H1 (cell line): ENCODE measurements at regions not wholly inside any gene's neighbourhood (a gene's known extent, or its start where the extent isn't known, plus 50 kb on each side); places are given as distances from the start of the nearest gene placed in this dataset.

Experiments used
- CTCF ChIA-PET: fragments of 300-600 bp; sonication (Branson Sonifier 250); formaldehyde crosslinking; loops from one replicate; lab custom pipeline; 2021; ENCODE audit not compliant: partially characterized antibody; lab: Charles Lee
- POLR2A ChIA-PET: fragments of 300-600 bp; sonication (Branson Sonifier 250); formaldehyde crosslinking; loops from one replicate; lab custom pipeline; 2021; ENCODE audit warnings: inconsistent platforms; ENCODE audit not compliant: partially characterized antibody; lab: Charles Lee
- DNase-seq, 2 experiments: peaks; one replicate each; pipeline versions ENCODE4 v3.0.0 to v3.0.0-alpha.2; 2010 to 2022; ENCODE audit warnings: low spot score in 2 of 2, low read depth in 1 of 2, mixed read lengths in 1 of 2
- FAIRE-seq: peaks from 2 replicates; lab custom pipeline; 2011; peaks lifted over from hg19 to GRCh38; lab: Jason Lieb, UNC
- H2AFZ ChIP-seq: 2 replicates; pipeline ENCODE4 v1.8.1; 2012; ENCODE audit warnings: low read length, inconsistent platforms
- H2AK5ac ChIP-seq: 2 replicates; pipeline ENCODE4 v1.6.1; 2013; ENCODE audit warnings: low read depth, low read length
- H2BK120ac ChIP-seq: replicated peaks from 2 replicates; pipeline ENCODE3; 2013; ENCODE audit warnings: low read depth, low read length, inconsistent platforms
- H2BK12ac ChIP-seq: 2 replicates; pipeline ENCODE4 v1.6.1; 2013; ENCODE audit warnings: low read depth, low read length
- H2BK15ac ChIP-seq: 2 replicates; pipeline ENCODE4 v1.6.1; 2013; ENCODE audit warnings: low read length
- H2BK20ac ChIP-seq: 2 replicates; pipeline ENCODE4 v1.6.1; 2013; ENCODE audit warnings: low read length
- H2BK5ac ChIP-seq: 2 replicates; pipeline ENCODE4 v1.6.1; 2013; ENCODE audit warnings: low read depth, low read length
- H3K14ac ChIP-seq: 2 replicates; pipeline ENCODE4 v1.6.1; 2013; ENCODE audit warnings: inconsistent platforms; ENCODE audit not compliant: insufficient read length
- H3K18ac ChIP-seq: 2 replicates; pipeline ENCODE4 v1.6.1; 2013; ENCODE audit warnings: low read length; ENCODE audit errors: extremely low read depth
- H3K23ac ChIP-seq: 2 replicates; pipeline ENCODE4 v1.6.1; 2013; ENCODE audit warnings: inconsistent platforms; ENCODE audit not compliant: insufficient read length
- H3K23me2 ChIP-seq: 2 replicates; pipeline ENCODE4 v1.6.1; 2013; ENCODE audit warnings: low read depth, low read length
- H3K27ac ChIP-seq: 2 replicates; pipeline ENCODE4 v1.6.1; 2011; ENCODE audit warnings: low read depth, low read length, inconsistent platforms
- H3K27me3 ChIP-seq, 4 experiments: replicated peaks in 1 of 4; 1 replicate in 1 of 4; 2 replicates in 3 of 4; pipeline versions ENCODE4 v1.6.1 to v1.8.1; 2011 to 2013; ENCODE audit warnings: low read length in 3 of 4, mild to moderate bottlenecking in 3 of 4, inconsistent platforms in 2 of 4, mixed read lengths in 2 of 4, moderate library complexity in 1 of 4; ENCODE audit not compliant: control insufficient read depth in 3 of 4, insufficient read depth in 3 of 4; ENCODE audit errors: extremely low read depth in 1 of 4
- H3K36me3 ChIP-seq, 4 experiments: 2 replicates each; pipeline versions ENCODE4 v1.6.1 to v1.8.1; 2011 to 2013; ENCODE audit warnings: mild to moderate bottlenecking in 4 of 4, low read length in 3 of 4, moderate library complexity in 2 of 4, control low read depth in 1 of 4, inconsistent platforms in 1 of 4; ENCODE audit not compliant: insufficient read depth in 4 of 4, control insufficient read depth in 2 of 4
- H3K4ac ChIP-seq: replicated peaks from 2 replicates; pipeline ENCODE3; 2013; ENCODE audit warnings: low read length, low read depth, mixed read lengths, inconsistent platforms; ENCODE audit not compliant: insufficient read length
- H3K4me1 ChIP-seq, 4 experiments: replicated peaks in 1 of 4; 1 replicate in 1 of 4; 2 replicates in 3 of 4; pipeline versions ENCODE4 v1.6.1 to v1.8.1; 2011 to 2013; ENCODE audit warnings: low read length in 3 of 4, inconsistent platforms in 2 of 4, mixed read lengths in 1 of 4; ENCODE audit not compliant: insufficient read depth in 4 of 4, control insufficient read depth in 3 of 4
- H3K4me2 ChIP-seq, 2 experiments: 2 replicates each; pipeline versions ENCODE4 v1.6.1 to v1.8.1; 2011 to 2013; ENCODE audit warnings: low read depth in 2 of 2, low read length in 2 of 2, control low read depth in 1 of 2, inconsistent platforms in 1 of 2, mild to moderate bottlenecking in 1 of 2; ENCODE audit not compliant: insufficient read depth in 1 of 2
- H3K4me3 ChIP-seq, 4 experiments: fragments of 200-600, 300-600 bp in 1 of 4; sonication (generic), shearing (Covaris generic), sonication (Bioruptor Twin) in 1 of 4; 2 replicates each; pipeline versions ENCODE4 v1.5.1 to v1.8.1; 2011 to 2016; ENCODE audit warnings: low read length in 4 of 4, low read depth in 3 of 4, control low read depth in 2 of 4, inconsistent platforms in 2 of 4, mild to moderate bottlenecking in 2 of 4, mixed read lengths in 1 of 4, moderate library complexity in 1 of 4; ENCODE audit not compliant: insufficient read depth in 2 of 4; ENCODE audit errors: extremely low read depth in 1 of 4
- H3K56ac ChIP-seq: replicated peaks from 2 replicates; pipeline ENCODE3; 2013; ENCODE audit warnings: low read depth, mild to moderate bottlenecking, mixed read lengths, low read length, inconsistent platforms; ENCODE audit not compliant: insufficient read length
- H3K79me1 ChIP-seq: 2 replicates; pipeline ENCODE4 v1.6.1; 2013; ENCODE audit warnings: low read depth, low read length, control low read depth
- H3K79me2 ChIP-seq, 2 experiments: 2 replicates each; pipeline versions ENCODE4 v1.6.1 to v1.8.1; 2012 to 2013; ENCODE audit warnings: low read length in 2 of 2, mild to moderate bottlenecking in 2 of 2, inconsistent platforms in 1 of 2; ENCODE audit not compliant: insufficient read depth in 2 of 2, control insufficient read depth in 1 of 2
- H3K9ac ChIP-seq, 4 experiments: replicated peaks in 1 of 4; 1 replicate in 1 of 4; 2 replicates in 3 of 4; pipeline versions ENCODE4 v1.6.1 to v1.8.1; 2011 to 2013; ENCODE audit warnings: low read depth in 3 of 4, low read length in 3 of 4, control low read depth in 2 of 4, mild to moderate bottlenecking in 2 of 4, moderate library complexity in 2 of 4, inconsistent platforms in 1 of 4; ENCODE audit errors: extremely low read depth in 1 of 4
- H3K9me3 ChIP-seq, 2 experiments: 2 replicates each; pipeline versions ENCODE4 v1.6.1 to v1.8.1; 2012 to 2013; ENCODE audit warnings: mild to moderate bottlenecking in 2 of 2, moderate library complexity in 2 of 2, control low read depth in 1 of 2, inconsistent platforms in 1 of 2, low read depth in 1 of 2, low read length in 1 of 2, mixed read lengths in 1 of 2; ENCODE audit not compliant: insufficient read depth in 2 of 2
- H4K20me1 ChIP-seq, 2 experiments: replicated peaks in 1 of 2; 2 replicates each; pipeline versions ENCODE3 to v1.8.1; 2011 to 2013; ENCODE audit warnings: inconsistent platforms in 2 of 2, low read length in 2 of 2, mild to moderate bottlenecking in 1 of 2; ENCODE audit not compliant: insufficient read depth in 2 of 2, control insufficient read depth in 1 of 2
- H4K5ac ChIP-seq: 2 replicates; pipeline ENCODE4 v1.6.1; 2013; ENCODE audit warnings: low read length, low read depth, mixed read lengths, inconsistent platforms; ENCODE audit not compliant: insufficient read length
- H4K8ac ChIP-seq: 2 replicates; pipeline ENCODE4 v1.8.0; 2013; ENCODE audit warnings: mild to moderate bottlenecking, moderate library complexity, low read length, inconsistent platforms; ENCODE audit not compliant: insufficient read depth; ENCODE audit errors: extremely low read depth
- H4K91ac ChIP-seq: replicated peaks from 2 replicates; pipeline ENCODE3; 2013; ENCODE audit warnings: low read length, mixed read lengths, inconsistent platforms; ENCODE audit not compliant: insufficient read length
- BACH1 ChIP-seq: IDR thresholded peaks from 2 replicates; pipeline ENCODE4 v1.6.1; 2012; ENCODE audit warnings: low read length, improper control_type of control experiment
- CHD1 ChIP-seq: IDR thresholded peaks from 2 replicates; pipeline ENCODE4 v1.6.1; 2012; ENCODE audit warnings: low read depth, low read length, improper control_type of control experiment
- CTBP2 ChIP-seq: IDR thresholded peaks from 2 replicates; pipeline ENCODE4 v1.7.0; 2011; ENCODE audit warnings: borderline replicate concordance, mild to moderate bottlenecking, moderate library complexity, mixed read lengths, low read length; ENCODE audit not compliant: insufficient read depth, insufficient read length
- JUN ChIP-seq: IDR thresholded peaks from 2 replicates; pipeline ENCODE4 v1.6.1; 2011; ENCODE audit warnings: low read depth, mild to moderate bottlenecking, improper control_type of control experiment, low read length
- KDM4A ChIP-seq: IDR thresholded peaks from one replicate; pipeline ENCODE4 v1.7.1; 2012; ENCODE audit warnings: low read depth, mild to moderate bottlenecking, moderate library complexity, low read length, inconsistent platforms; ENCODE audit not compliant: severe bottlenecking
- PHF8 ChIP-seq: fragments of 200-600 bp; sonication (generic); conservative IDR thresholded peaks from 2 replicates; pipeline ENCODE4 v1.7.1; 2012; ENCODE audit warnings: low read depth, mild to moderate bottlenecking, inconsistent platforms, low read length, moderate library complexity
- POLR2A ChIP-seq, 2 experiments: IDR thresholded peaks; 1 replicate in 1 of 2; 2 replicates in 1 of 2; pipeline ENCODE4 v1.6.1; 2011; ENCODE audit warnings: low read depth in 2 of 2, low read length in 2 of 2, mild to moderate bottlenecking in 2 of 2; ENCODE audit errors: control extremely low read depth in 1 of 2
- SAP30 ChIP-seq: fragments of 300-600 bp; sonication (generic); IDR thresholded peaks from 2 replicates; pipeline ENCODE4 v1.7.1; 2012; ENCODE audit warnings: low read length, moderate library complexity, mild to moderate bottlenecking, inconsistent platforms; ENCODE audit not compliant: insufficient read depth, insufficient replicate concordance
- SIN3A ChIP-seq, 2 experiments: IDR thresholded peaks in 1 of 2; conservative IDR thresholded peaks in 1 of 2; 2 replicates each; pipeline ENCODE4 v1.6.1; 2011 to 2012; ENCODE audit warnings: low read length in 2 of 2, improper control_type of control experiment in 1 of 2, low read depth in 1 of 2, mild to moderate bottlenecking in 1 of 2
- SP1 ChIP-seq: IDR thresholded peaks from 2 replicates; pipeline ENCODE4 v1.6.1; 2011; ENCODE audit warnings: low read depth, low read length
- SRF ChIP-seq: IDR thresholded peaks from 2 replicates; pipeline ENCODE4 v1.6.1; 2011; ENCODE audit warnings: mild to moderate bottlenecking, low read depth, low read length, moderate library complexity
- WGBS, 2 experiments: shearing (Covaris generic) in 1 of 2; methylation state at CpG; one replicate each; pipeline versions ENCODE4 v1.1.6 to v1.1.7; 2013 to 2015; ENCODE audit warnings: low lambda C conversion rate in 2 of 2, mixed read lengths in 2 of 2, inconsistent platforms in 1 of 2, low coverage in 1 of 2, missing lambda C conversion rate in 1 of 2; ENCODE audit not compliant: insufficient replicate concordance in 2 of 2, insufficient coverage in 1 of 2, insufficient read length in 1 of 2; ENCODE audit errors: extremely low coverage in 1 of 2, missing lambda C conversion rate in 1 of 2; 5-methylcytosine and 5-hydroxymethylcytosine counted together
- TF ChIP-seq, protein P1 (sequence below): IDR thresholded peaks from 2 replicates; pipeline ENCODE4 v1.6.1; 2011; ENCODE audit warnings: low read depth, mild to moderate bottlenecking, low read length; ENCODE audit not compliant: insufficient read depth

DNA sequence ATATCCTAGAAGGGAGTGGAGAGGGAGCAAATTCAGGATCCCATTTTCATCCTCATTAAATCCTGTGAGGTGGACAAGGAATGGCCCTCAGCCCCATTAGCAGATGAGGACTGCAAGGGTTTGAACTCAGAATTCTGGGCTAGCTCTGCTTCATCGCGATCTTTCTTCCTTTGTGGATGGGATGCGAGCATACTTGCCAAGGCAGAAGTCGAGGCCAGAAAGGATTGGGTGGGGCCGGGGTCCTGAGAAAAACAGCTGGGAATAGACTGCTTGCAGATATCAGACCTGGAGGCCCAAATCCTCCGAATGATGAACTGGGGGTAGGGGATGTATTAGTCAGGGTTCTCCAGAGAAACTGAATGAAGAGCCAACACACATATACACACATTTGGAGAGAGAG is 179.0 kb downstream of the CHST1 start:
- Histone ChIP-seq H3K9me3 (no peaks in the 10 kb centered on the region), H3K4ac (no peak overlapping the region), H3K36me3 (no peaks in the 10 kb centered on the region), H2AK5ac (no peak overlapping the region), H2BK20ac (no peak overlapping the region), H2BK15ac (no peak overlapping the region), H3K27me3 (no peaks in the 10 kb centered on the region; a peak in 1 of 7 replicates), H3K4me1 (peaks cover 0 to 12% (median 3%) of the 10 kb centered on the region in 4 experiments; a peak in 3 of 7 replicates), H3K56ac (no peak overlapping the region), H2AFZ (no peak overlapping the region), H4K8ac (no peak overlapping the region), H3K27ac (no peak overlapping the region), H3K14ac (no peak overlapping the region), H2BK12ac (no peak overlapping the region), H3K18ac (no peak overlapping the region), H3K23me2 (no peaks in the 10 kb centered on the region), H3K4me2 (no peak overlapping the region), H3K4me3 (no peak overlapping the region), H4K5ac (no peak overlapping the region), H4K91ac (no peak overlapping the region), H2BK120ac (no peak overlapping the region), H3K79me2 (no peaks in the 10 kb centered on the region), H3K23ac (no peak overlapping the region), H4K20me1 (no peaks in the 10 kb centered on the region), H3K79me1 (no peaks in the 10 kb centered on the region), H3K9ac (no peak overlapping the region), H2BK5ac (no peak overlapping the region)
- no peak for DNase-seq
- TF ChIP-seq CHD1 (no peak), SAP30 (no peak), POLR2A (IDR thresholded peaks at IDR 0.05; ENCODE audit: control extremely low read depth in 1 of 2, low read depth in 2 of 2, low read length in 2 of 2) (no peak), SP1 (no peak), CTBP2 (no peak), SRF (no peak), JUN (no peak), SIN3A (conservative IDR thresholded peaks at IDR 0.05 in 1 of 2, IDR thresholded peaks at IDR 0.05 in 1 of 2; ENCODE audit: low read depth in 1 of 2, low read length in 2 of 2) (no peak), BACH1 (no peak), PHF8 (no peak), KDM4A (no peak)
- TF ChIP-seq, protein P1, sequence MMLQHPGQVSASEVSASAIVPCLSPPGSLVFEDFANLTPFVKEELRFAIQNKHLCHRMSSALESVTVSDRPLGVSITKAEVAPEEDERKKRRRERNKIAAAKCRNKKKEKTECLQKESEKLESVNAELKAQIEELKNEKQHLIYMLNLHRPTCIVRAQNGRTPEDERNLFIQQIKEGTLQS = no peak
- 92% methylated on average over 6 of the region's 6 CpGs; no CpG with 5 or more reads in 1 of the 2 experiments for WGBS, 2 experiments
- POLR2A ChIA-PET = interaction anchor here (0.6 to 0.8 kb wide), 3 partner anchors 13 to 497 kb away, joined by 3 read pairs; no protein-coding TSS in a partner anchor
- FAIRE-seq = no peak
- CTCF ChIA-PET = interaction anchor here (0.6 to 2.3 kb wide), 5 partner anchors 10 to 115 kb away, joined by 3 to 11 read pairs (median 3); no protein-coding TSS in a partner anchor
